Type B pancreatic cell (in vitro differentiated cells): ENCODE measurements at regions not wholly inside any gene's neighbourhood (a gene's known extent, or its start where the extent isn't known, plus 50 kb on each side); places are given as distances from the start of the nearest gene placed in this dataset.
A peak's percentile ranks its signal among the peaks of the same experiment; 100 is the strongest.

ENCODE experiments used
- DNase-seq: peaks from one replicate; pipeline ENCODE4 v3.0.0; 2021; ENCODE audit warnings: mixed read lengths; ENCODE audit not compliant: unreplicated experiment; ENCODE audit errors: extremely low spot score
- H3K27ac Mint-ChIP-seq: 2 replicates; pipeline ENCODE4 v1.8.0; 2021; ENCODE audit warnings: mild to moderate bottlenecking, mixed read lengths
- H3K27me3 Mint-ChIP-seq: 2 replicates; pipeline ENCODE4 v1.8.0; 2021; ENCODE audit warnings: mixed read lengths
- H3K36me3 Mint-ChIP-seq: 2 replicates; pipeline ENCODE4 v1.8.0; 2021; ENCODE audit warnings: mixed read lengths
- H3K4me1 Mint-ChIP-seq: one replicate; pipeline ENCODE4 v1.8.0; 2021; ENCODE audit warnings: mixed read lengths; ENCODE audit not compliant: unreplicated experiment
- H3K4me3 Mint-ChIP-seq: 2 replicates; pipeline ENCODE4 v1.8.0; 2021; ENCODE audit warnings: mild to moderate bottlenecking, mixed read lengths
- H3K9me3 Mint-ChIP-seq: 2 replicates; pipeline ENCODE4 v1.8.0; 2021; ENCODE audit warnings: mixed read lengths
- CTCF ChIP-seq: fragments of 200-600 bp; sonication (generic); conservative IDR thresholded peaks from 2 replicates; pipeline ENCODE4 v1.5.0; 2021; ENCODE audit warnings: antibody characterized with exemption, mild to moderate bottlenecking

GRCh38 chr7:156474241-156474743, 166.3 kb upstream of the RNF32 start:
- TF ChIP-seq CTCF = no peak
- H3K4me3 Mint-ChIP-seq = no peak overlapping the region
- H3K27me3 Mint-ChIP-seq = peaks cover 19% of the 10 kb centered on the region
- H3K9me3 Mint-ChIP-seq = no peaks in the 10 kb centered on the region
- no peak overlapping the region for H3K27ac Mint-ChIP-seq
- no peaks in the 10 kb centered on the region for H3K4me1 Mint-ChIP-seq
- no peaks in the 10 kb centered on the region for H3K36me3 Mint-ChIP-seq
- DNase-seq = peak; percentile 4

- H3K36me3 Mint-ChIP-seq = no peaks in the 10 kb centered on the region
- TF ChIP-seq CTCF = peak; percentile 88
- no peaks in the 10 kb centered on the region for H3K4me1 Mint-ChIP-seq
- no peak overlapping the region for H3K4me3 Mint-ChIP-seq
- peak; percentile 47 for DNase-seq
- no peaks in the 10 kb centered on the region for H3K9me3 Mint-ChIP-seq
- peaks cover 19% of the 10 kb centered on the region for H3K27me3 Mint-ChIP-seq
- no peak overlapping the region for H3K27ac Mint-ChIP-seq
Observed at GRCh38 chr7:156473476-156474240, 166.9 kb upstream of the RNF32 start.

GRCh38 chr7:156472267-156472666, 168.3 kb upstream of the RNF32 start:
- Mint-ChIP-seq H3K9me3 (no peaks in the 10 kb centered on the region), H3K27ac (no peak overlapping the region)

GRCh38 chr7:156470399-156471320, 169.9 kb upstream of the RNF32 start:
- Mint-ChIP-seq H3K4me3 (no peak overlapping the region), H3K36me3 (no peaks in the 10 kb centered on the region), H3K9me3 (no peaks in the 10 kb centered on the region), H3K27ac (no peak overlapping the region), H3K27me3 (peaks cover 17% of the 10 kb centered on the region), H3K4me1 (peaks cover 5% of the 10 kb centered on the region)
- DNase-seq = no peak
- TF ChIP-seq CTCF = no peak

More at GRCh38 chr7:156472267-156472666, 168.3 kb upstream of the RNF32 start:
- Mint-ChIP-seq H3K4me3 (no peak overlapping the region), H3K27me3 (peaks cover 15% of the 10 kb centered on the region), H3K4me1 (no peaks in the 10 kb centered on the region), H3K36me3 (no peaks in the 10 kb centered on the region)
- no peak for TF ChIP-seq CTCF
- DNase-seq = peak; percentile 20

- no peak for TF ChIP-seq CTCF
- Mint-ChIP-seq H3K36me3 (no peaks in the 10 kb centered on the region), H3K4me1 (peaks cover 5% of the 10 kb centered on the region), H3K4me3 (no peak overlapping the region), H3K9me3 (no peaks in the 10 kb centered on the region), H3K27ac (no peak overlapping the region), H3K27me3 (peaks cover 15% of the 10 kb centered on the region)
- DNase-seq = peak; percentile 49
Observed at GRCh38 chr7:156466955-156467625, 173.5 kb upstream of the RNF32 start.
